ENCODE measurements at regions not wholly inside any gene's neighbourhood (a gene's known extent, or its start where the extent isn't known, plus 50 kb on each side); places are given as distances from the start of the nearest gene placed in this dataset.

DNA sequence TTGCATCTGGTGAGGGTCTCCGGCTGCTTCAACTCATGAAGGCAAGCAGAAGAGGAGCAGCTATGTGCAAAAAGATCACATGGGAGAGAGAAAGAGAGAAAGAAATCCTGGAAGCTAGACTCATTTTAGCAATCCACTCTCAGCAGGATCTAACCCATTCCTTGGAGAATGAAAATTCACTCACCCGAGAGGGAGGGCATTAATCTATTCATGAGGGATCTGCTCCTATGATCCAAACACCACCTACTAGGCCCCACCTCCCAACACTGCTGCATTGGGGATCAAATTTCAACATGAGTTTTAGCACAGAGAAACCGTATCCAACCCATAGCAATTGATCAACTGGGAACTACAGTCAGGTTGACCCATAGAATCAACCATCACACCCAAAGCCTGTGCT, 98.1 kb upstream of the SV2C start:
- TF ChIP-seq EZH2 (optimal IDR thresholded peaks at IDR 0.05; ENCODE audit: low read depth, low read length) (no peak), EZH2phosphoT487 (IDR thresholded peaks at IDR 0.05; ENCODE audit: low read length) (no peak)
- TF ChIP-seq, protein P1, sequence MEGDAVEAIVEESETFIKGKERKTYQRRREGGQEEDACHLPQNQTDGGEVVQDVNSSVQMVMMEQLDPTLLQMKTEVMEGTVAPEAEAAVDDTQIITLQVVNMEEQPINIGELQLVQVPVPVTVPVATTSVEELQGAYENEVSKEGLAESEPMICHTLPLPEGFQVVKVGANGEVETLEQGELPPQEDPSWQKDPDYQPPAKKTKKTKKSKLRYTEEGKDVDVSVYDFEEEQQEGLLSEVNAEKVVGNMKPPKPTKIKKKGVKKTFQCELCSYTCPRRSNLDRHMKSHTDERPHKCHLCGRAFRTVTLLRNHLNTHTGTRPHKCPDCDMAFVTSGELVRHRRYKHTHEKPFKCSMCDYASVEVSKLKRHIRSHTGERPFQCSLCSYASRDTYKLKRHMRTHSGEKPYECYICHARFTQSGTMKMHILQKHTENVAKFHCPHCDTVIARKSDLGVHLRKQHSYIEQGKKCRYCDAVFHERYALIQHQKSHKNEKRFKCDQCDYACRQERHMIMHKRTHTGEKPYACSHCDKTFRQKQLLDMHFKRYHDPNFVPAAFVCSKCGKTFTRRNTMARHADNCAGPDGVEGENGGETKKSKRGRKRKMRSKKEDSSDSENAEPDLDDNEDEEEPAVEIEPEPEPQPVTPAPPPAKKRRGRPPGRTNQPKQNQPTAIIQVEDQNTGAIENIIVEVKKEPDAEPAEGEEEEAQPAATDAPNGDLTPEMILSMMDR (IDR thresholded peaks at IDR 0.05; ENCODE audit: low read length) = no peak
